Inferior parietal cortex (tissue), 1 donor: ENCODE measurements at regions not wholly inside any gene's neighbourhood (a gene's known extent, or its start where the extent isn't known, plus 50 kb on each side); places are given as distances from the start of the nearest gene placed in this dataset.
"Not testable (repeated sequence)": the region's sequence is repeated elsewhere in the genome, so short reads cannot be mapped to it uniquely, and the experiment has no call there.

Experiments used
- DNase-seq: peaks from one replicate; pipeline ENCODE4 v3.0.0-alpha.2; 2016; ENCODE audit errors: extremely low spot score

DNA sequence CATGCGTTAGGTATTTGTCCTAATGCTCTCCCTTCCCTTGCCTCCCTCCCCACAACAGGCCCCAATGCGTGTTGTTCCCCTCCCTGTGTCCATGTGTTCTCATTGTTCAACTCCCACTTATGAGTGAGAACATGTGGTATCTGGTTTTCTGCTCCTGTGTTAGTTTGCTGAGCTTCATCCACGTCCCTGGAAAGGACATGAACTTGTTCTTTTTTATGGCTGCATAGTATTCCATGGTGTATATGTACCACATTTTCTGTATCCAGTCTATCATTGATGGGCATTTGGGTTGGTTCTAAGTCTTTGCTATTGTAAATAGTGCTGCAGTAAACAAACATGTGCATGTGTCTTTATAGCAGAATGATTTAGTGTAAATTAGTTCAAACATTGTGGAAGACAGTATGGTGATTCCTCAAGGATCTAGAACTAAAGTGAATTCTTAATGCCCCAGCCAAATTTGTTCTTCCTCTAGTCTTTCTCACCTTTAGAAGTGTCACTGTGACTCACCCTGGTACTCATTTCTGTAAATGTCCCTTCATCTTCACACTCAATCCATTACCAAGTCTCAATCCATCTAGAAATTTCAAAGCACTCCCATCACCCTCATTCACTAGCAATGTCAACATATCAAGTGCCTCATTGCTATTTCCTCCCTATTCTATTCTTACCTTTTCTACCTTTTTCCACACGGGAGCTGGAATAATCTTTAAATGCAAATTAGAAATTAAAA is 123.9 kb downstream of the MREG start:
- not testable (repeated sequence) for DNase-seq

DNA sequence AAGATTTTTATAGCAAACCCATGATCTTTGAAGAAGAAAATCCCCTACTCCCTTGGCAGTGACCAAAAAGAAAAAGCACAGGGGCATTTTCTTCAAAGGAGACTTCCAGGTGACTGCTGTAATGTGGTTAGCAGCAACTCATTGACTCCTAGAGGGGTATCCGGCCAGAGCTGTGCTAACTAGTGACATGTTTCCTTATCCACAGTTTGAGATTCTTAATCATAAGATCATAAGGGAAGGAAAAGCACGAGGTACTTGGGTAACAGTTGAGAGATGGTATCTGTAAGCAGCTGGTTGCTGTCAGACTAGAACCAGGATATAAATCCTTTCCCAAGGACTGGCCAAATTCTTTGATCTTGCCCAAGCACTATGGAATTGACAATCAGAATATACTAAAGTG is 124.7 kb downstream of the MREG start:
- DNase-seq: no peak

DNA sequence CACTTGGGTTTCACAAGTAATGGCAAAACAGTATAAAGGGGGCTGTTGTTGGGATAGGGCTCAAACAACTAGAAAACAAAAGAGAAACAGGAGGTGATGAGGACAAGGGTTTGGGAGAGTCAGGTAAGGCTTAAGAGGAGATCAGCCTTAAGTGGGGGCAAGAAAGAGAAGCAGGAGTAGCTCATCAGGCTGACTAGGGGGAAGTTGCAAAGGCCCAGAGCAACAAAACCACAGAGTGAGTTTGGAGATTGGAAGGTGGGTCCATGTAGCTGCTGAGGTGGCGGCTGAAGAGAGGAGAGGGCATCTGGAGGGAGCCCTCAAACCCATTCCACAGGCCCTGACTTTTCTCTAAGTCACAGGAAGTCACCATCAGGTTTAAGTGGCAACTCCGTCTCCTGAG is 126.0 kb downstream of the MREG start:
- DNase-seq: no peak

DNA sequence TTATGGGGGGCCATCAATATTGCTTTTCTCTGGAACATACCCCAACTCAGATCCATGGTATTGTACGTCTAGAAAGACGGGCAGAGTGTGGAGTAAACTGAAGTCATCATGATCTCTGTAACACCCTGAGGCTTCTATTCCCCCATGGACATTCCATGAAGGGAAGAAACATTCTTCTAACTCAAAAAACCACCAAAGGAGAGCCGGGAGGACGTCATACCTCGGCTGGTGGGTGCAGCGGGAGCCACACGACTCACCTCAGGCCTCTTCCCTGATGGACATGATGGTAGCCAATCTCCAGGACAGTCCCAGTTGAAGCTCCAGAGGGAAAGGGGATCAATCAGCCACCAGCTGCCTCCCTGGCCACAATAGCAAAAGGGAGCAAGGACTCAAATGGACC is 127.3 kb downstream of the MREG start:
- DNase-seq: no peak

DNA sequence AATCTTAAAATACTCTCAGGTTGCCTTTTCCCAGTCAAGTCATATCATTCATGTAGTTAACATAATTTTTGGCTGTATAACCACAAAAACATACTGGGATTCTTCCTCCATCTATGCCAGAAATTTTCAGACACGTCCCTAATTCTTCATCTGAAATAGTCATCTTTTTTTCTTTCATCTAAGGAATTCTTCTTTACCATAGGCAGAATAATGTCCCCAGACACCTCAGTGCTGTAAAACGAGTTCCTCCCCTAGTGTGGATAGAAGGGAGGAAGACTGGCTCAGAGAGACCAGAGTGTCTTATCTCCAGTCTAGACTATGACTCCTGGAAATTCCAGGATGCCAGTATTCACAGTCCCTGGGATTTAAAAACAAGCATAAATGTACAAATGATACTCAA is 127.8 kb downstream of the MREG start:
- DNase-seq: no peak

DNA sequence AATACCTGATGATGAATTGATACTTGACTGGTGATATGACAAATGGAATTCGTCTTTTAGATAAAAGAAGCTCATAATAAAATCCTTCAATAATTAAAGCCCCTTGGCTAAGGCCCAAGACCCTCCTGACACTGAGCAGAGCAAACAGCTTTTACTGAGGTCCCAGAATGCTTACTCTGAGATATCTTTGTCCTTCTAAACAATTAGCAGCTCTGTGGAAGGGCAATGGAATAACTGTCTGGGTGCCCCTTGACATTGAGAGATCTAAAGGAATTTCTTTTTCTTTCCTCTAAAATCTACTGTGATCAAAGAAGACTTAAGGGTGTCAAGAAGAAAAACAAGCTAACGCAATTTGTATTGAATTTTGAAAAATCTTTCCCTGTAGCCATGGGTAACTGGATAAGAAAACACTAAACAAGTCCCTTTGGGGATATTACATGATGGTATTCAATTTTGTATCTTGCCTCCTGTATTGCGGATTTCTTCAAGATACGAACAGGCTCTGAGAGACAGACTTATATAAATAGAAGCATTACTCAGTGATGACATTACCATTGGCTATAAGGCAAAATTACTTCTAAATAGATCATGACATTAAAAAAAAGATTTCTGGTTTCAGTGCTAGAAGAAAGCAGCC is 128.8 kb downstream of the MREG start:
- no peak for DNase-seq

DNA sequence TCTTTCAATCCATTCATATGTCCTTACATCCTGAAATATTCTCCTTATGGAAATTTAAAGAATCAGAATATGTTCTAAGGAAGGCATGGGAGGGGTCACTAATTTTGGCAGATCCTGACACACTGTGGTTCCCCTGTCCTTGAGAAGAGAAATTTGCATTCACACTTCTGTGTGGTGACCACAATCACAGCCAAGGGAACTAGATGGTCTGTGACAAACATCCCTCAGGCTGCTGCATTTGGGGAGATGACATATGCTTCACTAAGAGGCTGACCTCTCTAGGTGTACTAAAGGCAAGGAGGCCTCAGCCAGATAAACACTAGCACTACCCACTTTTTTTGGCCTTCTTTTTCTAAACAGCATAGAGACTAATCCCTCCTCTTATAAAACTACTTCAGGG is 129.6 kb downstream of the MREG start:
- no peak for DNase-seq

DNA sequence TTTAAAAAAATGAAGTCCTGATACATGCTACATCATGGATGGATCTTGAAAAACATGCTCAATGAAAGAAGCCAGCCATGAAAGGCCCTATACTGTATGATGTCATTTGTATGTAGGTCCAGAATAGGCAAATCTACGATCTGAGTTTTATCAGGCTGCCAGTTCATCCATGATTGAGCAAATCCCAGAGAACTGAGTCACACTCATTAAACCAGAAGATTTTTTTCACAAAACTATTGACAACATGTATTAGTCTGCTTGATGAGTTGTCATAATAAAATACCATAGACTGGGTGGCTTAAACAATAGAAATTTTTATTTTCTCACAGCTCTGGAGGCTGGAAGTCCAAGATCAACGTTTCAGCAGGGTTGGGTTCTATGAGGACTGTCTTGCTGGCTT is 130.7 kb downstream of the MREG start:
- DNase-seq: no peak

DNA sequence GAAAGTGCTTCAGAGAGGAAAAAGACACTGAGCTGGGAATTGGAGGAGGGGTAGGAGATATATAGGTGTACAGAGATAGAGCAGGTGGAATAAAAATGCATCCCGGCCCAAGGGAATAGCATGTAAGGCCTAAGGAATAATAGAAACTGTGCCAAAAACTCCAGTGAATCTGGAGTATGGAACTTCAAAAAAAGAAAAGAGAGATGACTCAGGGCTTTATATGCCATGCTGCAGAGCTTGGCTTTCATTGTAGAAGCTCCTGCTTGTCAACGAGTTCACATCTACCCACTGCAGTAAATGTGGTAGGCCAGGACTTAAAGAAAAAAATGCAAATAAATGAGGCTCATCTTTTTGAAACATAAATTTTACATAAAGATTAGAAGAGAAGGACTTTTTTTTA is 131.8 kb downstream of the MREG start:
- DNase-seq: no peak

DNA sequence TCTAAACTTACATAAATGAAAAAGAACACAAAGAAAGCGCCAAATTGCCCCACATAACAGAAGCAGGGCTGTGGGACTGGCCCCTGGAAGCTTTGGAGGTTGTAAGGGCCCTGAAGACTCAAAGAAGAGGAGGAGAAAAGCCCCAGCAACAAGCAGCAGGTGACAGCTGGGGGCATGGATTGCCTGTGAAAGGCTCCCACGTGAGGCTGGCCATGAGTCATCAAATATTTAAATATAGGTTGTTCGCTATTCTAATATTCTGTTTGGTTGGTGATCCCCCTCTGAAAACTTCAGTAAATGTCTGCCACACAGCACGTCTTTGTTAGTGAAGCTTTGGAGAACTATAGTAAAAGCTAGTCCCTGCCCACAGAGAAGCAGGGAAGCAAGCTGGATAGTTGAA is 132.4 kb downstream of the MREG start:
- no peak for DNase-seq

DNA sequence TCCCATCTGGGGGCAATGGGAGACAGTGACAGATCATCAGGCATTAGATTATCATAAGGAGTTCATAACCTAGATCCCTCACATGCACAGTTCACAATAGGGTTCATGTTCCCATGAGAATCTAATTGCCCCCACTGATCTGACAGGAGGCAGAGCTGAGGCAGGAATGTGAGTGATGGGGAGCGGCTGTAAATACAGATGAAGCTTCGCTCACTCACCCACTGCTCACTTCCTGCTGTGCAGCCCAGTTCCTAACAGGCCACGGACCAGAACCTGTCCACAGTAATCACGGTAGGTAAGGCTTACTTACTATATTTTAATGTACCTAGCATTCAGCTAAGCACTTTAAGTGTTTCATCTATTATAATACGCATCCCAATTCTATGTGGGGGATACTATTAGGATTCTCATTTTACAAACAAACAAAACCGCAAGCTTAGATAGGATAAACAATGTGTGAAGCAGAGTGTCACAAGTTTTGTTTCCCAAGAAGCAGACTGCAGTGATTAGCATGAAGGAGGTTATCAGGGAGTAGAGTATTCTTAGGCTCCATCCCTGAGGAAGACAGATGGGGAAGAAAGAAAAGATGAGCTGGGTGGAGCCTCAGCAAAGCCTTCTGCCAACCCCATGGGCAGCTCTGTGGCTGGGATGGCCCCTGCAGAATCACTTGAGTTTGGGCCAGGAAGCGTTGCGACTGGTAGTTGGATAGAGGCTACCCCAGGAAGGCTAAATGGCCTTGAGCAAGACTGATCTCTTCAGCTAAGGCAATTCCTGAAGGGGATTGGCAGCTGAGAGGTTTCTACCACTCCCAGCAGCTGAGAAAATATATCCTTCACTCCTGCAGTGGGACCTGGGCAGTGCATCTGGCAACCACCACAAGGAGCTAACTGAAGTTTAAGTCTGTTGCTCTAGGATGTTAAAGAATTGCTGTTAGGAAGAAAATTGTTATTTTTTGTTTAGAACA is 133.1 kb downstream of the MREG start:
- DNase-seq: no peak

DNA sequence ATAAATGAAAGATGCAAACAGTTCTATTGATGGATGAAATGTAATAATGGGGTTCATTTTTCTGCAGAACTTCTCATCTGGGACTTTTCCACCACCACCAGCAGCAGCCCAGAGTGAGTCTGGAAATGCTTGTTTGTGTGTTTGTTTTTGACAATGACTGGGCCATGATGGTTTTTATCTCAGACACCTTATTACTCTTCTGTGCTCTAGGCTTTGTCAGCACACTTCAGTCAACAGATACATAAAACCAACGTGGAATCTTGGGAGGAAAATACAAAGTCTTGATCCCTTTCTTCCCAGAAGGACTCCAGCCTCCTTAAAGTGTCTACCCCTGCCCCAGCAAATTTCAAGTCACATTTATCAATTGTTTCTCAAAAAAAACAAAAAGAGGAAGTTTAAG is 134.0 kb downstream of the MREG start:
- DNase-seq: no peak

DNA sequence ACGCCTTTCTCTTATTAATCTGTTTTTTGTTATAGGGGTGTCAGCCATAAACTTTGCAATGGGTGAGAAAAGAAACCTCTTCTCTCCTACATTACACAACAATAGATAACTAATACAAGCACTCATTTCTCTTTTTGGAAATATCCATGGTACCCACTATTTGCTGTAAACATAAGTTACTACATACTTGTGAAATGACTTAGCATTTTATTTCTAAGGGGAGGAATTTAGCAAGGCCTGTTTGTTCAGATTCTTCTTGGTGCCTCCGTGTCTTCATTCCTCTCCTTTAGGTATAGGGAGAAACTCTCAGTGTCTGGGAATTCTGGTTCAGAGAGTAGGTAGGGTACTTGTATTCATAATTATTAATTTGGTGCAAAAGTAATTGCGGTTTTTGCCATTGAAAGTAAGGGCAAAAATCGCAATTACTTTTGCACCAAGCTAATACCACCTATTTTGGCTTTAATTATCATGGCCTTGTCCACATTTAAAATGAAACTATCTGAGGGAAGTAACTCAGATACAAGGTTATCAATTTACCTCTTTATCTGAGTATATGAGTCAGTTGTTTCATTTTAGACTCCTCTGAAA is 134.8 kb downstream of the MREG start:
- DNase-seq: no peak

DNA sequence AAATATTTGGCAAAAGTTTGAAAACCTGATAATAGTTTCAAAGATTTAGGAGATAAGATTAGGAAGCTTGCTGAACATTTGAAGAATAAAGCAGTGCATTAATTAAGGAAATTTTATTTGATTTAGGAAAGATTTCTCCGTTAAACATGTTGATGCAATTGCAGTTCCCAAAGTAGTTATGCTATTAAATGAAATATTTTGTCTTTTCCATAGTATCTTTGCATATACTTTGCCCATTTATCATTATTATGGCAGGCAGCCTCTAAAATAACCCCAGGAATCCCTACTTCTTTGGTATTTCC is 136.5 kb downstream of the MREG start:
- DNase-seq: no peak

DNA sequence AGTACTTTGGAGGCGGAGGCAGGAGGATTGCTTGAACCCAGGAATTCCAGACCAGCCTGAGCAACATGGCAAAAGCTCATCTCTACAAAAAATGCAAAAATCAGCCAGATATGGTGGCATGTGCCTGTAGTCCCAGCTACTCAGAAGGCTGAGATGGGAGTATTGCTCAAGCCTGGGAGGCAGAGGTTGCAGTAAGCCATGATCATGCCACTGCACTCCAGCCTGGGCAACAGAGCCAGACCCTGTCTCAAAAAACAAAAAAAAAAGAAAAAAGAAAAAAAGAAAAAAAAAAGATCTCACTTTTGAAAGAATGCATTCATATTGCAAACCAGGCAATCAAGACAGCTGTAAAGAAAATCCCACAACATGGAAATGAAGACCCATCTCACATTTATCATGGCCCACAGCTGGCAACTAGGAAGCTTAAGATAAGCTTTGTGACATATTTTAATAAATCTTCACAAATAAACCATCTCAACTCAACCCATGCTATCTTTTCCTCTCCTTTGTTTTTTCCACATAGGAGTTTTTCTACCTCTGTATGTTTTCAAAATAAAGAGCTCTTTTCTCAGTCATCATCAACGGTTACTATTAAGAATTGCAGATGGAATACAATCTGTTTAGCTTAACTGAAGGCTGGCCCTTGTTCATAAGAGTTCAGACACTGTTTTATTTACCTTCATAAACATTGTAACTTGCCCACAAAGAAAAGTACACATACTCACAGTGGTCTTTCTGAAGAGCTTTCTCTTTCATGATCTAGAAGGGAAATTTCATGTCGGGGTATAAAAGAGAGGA is 137.0 kb downstream of the MREG start:
- no peak for DNase-seq

DNA sequence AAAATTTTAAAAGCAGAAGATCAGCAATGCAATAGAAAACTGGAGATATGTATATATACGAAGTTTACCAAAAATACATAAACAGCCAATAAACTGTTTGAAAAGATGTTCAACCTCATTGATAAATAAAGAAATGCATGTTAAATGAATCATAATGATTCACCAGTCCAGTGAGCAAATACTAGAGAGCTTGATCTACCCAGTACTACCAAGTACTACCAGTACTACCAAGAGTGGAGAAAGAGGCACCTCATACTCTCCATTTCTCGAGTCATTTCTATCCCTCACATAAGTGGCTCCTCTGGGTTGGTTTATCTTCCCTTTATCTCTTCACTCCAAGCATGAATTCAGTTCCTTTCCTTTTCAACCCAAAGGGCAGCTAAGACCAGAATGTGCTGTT is 138.9 kb downstream of the MREG start:
- no peak for DNase-seq

DNA sequence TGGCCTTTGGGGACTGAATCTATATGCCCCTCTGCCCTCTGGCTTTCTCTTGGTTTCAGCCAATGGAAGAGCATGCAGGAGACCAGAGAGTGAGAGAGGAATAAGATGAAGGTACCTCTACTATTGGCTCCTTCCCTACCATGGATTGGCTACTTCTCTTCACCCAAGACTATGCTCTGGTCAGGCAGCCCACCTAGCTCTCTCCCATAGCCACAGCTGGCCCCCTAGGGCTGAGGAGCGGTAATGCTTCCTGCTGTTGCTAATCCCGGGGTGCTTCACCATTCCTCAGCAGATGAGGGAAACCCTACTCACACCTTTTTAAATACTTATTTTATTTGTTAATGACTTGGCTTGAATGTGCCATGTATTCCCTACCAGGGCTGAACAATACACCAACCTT is 142.4 kb downstream of the MREG start:
- no peak for DNase-seq

DNA sequence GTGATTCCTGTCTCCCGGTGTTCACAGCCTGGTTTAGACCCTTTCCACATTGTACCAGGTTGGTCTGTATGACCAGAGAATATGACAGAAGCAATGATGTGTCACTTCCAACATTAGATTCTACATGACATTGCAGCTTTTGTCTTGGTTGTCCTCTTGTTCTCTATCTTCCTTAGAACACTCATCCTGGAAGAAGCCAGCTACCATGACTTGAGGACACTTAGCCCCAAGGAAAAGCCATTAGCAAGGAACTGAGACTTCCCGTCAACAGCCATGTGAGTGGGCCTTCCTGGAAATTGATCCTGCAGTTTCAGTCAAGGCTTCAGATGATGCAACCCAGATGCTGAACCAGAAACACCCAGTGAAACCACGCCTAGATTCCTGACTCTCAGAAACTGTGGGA is 143.3 kb downstream of the MREG start:
- DNase-seq: no peak

DNA sequence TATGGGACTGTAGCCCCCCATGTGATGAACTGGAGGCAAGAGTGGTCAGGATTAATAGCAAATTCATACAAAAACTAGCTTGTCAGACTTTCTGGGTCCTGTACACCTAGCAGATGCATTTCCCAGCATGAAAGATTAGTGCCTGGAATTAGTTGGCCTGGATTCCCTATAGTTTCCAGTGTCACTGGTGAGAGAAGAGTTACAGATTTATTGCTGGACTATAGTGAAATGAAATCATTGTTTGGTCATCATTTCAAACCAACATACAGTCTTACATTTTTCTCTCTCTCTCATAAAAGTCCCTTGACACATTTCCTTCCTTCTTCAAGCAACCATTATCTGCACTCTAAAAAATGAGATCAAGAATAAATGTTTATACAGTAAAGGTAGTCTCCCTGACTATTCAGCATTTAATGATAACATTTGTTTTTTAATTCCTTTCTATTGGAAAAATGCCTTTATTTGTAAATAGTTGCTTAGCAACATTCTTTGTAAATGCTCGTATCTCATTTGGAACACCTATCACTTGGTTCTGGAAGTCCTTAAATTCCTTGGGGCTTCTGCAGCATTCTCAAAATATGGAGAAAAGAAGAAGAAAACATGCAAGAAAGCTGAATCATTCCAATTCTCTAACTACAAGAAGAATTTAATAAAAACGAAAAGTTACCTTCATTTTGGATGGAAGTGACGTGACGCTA is 144.4 kb downstream of the MREG start:
- no peak for DNase-seq

DNA sequence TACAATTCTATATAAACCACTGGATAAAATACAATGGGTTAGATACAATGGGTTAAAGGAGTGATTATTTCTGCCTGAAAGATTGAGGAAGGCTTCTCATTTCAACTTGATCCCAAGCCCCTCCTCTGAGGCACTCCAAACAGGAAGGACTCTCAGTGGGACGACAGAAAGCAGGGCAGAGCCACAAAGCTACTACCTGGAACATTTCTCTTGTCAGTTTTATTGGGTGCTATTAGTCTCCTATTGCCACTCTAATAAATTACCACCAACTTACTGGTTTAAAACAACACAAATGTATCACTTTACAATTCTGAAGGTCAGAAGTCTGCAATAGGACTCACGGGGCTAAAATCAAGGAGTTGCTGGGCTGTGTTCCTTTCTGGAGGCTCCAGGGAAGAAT is 146.7 kb downstream of the MREG start:
- DNase-seq: no peak

DNA sequence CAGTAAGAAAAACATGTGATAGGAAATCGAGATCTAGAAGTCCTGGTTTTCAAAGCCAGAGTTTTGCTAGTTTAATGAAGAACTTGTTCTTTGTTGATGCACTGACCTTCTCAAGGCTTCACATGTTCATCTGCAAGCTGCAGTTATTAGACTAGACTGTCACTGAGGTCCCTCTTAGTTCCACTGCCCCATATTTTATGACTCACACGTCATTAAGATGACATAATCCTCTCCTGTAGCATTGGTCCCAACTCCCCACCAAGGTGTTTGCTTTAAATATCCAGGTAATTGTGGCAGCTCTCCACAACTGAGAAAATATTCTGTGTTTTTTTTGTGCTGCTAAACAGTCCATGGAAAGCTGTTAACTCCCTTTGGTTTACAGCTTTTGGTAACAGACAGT is 149.7 kb downstream of the MREG start:
- DNase-seq: no peak
